ENCODE measurements at regions not wholly inside any gene's neighbourhood (a gene's known extent, or its start where the extent isn't known, plus 50 kb on each side); places are given as distances from the start of the nearest gene placed in this dataset.

GRCh38 chr12:85688837-85689236, 147.4 kb downstream of the RASSF9 start:
- no TSS peak for BruUV-seq (replicated peaks)
- H3K27ac ChIP-seq (ENCODE audit: extremely low read length, insufficient read depth, low read length), result no peak overlapping the region
- no peaks in the 10 kb centered on the region for H3K36me3 ChIP-seq (replicated peaks in 1 of 2; ENCODE audit: control insufficient read depth in 1 of 2, insufficient read depth in 2 of 2, low read length in 2 of 2)
- DNase-seq (ENCODE audit: low spot score), result no peak
- no peak overlapping the region for H3K9ac ChIP-seq (ENCODE audit: insufficient read depth, low read depth, low read length)
- H3K4me1 ChIP-seq (ENCODE audit: insufficient read depth, low read length), result no peaks in the 10 kb centered on the region
- no peak overlapping the region for H3K4me3 ChIP-seq (replicated peaks in 1 of 3; ENCODE audit: insufficient read depth in 1 of 3, low read depth in 2 of 3, low read length in 3 of 3)
- no peak overlapping the region for H3K4me2 ChIP-seq (ENCODE audit: low read depth, low read length)
- intact Hi-C loops (cut with micrococcal nuclease; ENCODE audit: unreplicated experiment) (no loop called here), in situ Hi-C loops (cut with HindIII; ENCODE audit: extremely low pct_ligation_motif_present, low pct_unique_long_range_greater_than_20kb) (no loop called here)
- no peak for ATAC-seq
- H2AFZ ChIP-seq (ENCODE audit: low read length), result no peak overlapping the region
- ChIA-PET POLR2A (no interaction called here), CTCF (ENCODE audit: low intra/inter-chr PET ratio, low total read pairs) (no interaction called here)
- FAIRE-seq, result no peak
- no peaks in the 10 kb centered on the region for H3K9me3 ChIP-seq (ENCODE audit: low read length)
- no peaks in the 10 kb centered on the region for H3K79me2 ChIP-seq (ENCODE audit: insufficient read depth, low read length)
- H3K27me3 ChIP-seq (ENCODE audit: control insufficient read depth in 1 of 2, insufficient read depth in 2 of 2, low read length in 2 of 2), result no peaks in the 10 kb centered on the region
- no peak for TF ChIP-seq SP5 (CRISPR knock-in tag; IDR thresholded peaks at IDR 0.05; ENCODE audit: borderline replicate concordance, low read depth)
- TF ChIP-seq FUBP1 (CRISPR knock-in tag; IDR thresholded peaks at IDR 0.05; ENCODE audit: borderline replicate concordance), result no peak
- H4K20me1 ChIP-seq (ENCODE audit: insufficient read depth, low read length), result no peaks in the 10 kb centered on the region
- 0% methylated on average over 1 of the region's 1 CpG for WGBS (ENCODE audit: low lambda C conversion rate)

GRCh38 chr12:85690146-85690545, 146.1 kb downstream of the RASSF9 start:
- Histone ChIP-seq H3K79me2 (ENCODE audit: insufficient read depth, low read length) (no peaks in the 10 kb centered on the region), H3K4me3 (replicated peaks in 1 of 3; ENCODE audit: insufficient read depth in 1 of 3, low read depth in 2 of 3, low read length in 3 of 3) (no peak overlapping the region), H3K36me3 (replicated peaks in 1 of 2; ENCODE audit: control insufficient read depth in 1 of 2, insufficient read depth in 2 of 2, low read length in 2 of 2) (no peaks in the 10 kb centered on the region), H3K27ac (ENCODE audit: extremely low read length, insufficient read depth, low read length) (no peak overlapping the region), H3K27me3 (ENCODE audit: control insufficient read depth in 1 of 2, insufficient read depth in 2 of 2, low read length in 2 of 2) (no peaks in the 10 kb centered on the region), H4K20me1 (ENCODE audit: insufficient read depth, low read length) (no peaks in the 10 kb centered on the region), H2AFZ (ENCODE audit: low read length) (no peak overlapping the region), H3K4me2 (ENCODE audit: low read depth, low read length) (no peak overlapping the region), H3K9ac (ENCODE audit: insufficient read depth, low read depth, low read length) (no peak overlapping the region), H3K4me1 (ENCODE audit: insufficient read depth, low read length) (no peaks in the 10 kb centered on the region), H3K9me3 (ENCODE audit: low read length) (no peaks in the 10 kb centered on the region)
- ChIA-PET CTCF (ENCODE audit: low intra/inter-chr PET ratio, low total read pairs) (no interaction called here), POLR2A (no interaction called here)
- FAIRE-seq (no peak), DNase-seq (ENCODE audit: low spot score) (no peak), ATAC-seq (no peak)
- TF ChIP-seq FOXA1 (IDR thresholded peaks at IDR 0.05) (no peak), FOXA1 (CRISPR knock-in tag; IDR thresholded peaks at IDR 0.05) (no peak), TSC22D2 (CRISPR knock-in tag; IDR thresholded peaks at IDR 0.05; ENCODE audit: borderline replicate concordance) (no peak)
- 0% methylated on average over 3 of the region's 3 CpGs for whole genome bisulfite sequencing (ENCODE audit: low lambda C conversion rate)
- BruUV-seq (replicated peaks), result no TSS peak
- intact Hi-C loops (cut with micrococcal nuclease; ENCODE audit: unreplicated experiment), result no loop called here
- in situ Hi-C loops (cut with HindIII; ENCODE audit: extremely low pct_ligation_motif_present, low pct_unique_long_range_greater_than_20kb), result no loop called here

Data from HepG2 (cell line).